ENCODE measurements at regions not wholly inside any gene's neighbourhood (a gene's known extent, or its start where the extent isn't known, plus 50 kb on each side); places are given as distances from the start of the nearest gene placed in this dataset.

- H3K4me1 ChIP-seq (ENCODE audit: control insufficient read depth in 1 of 2, insufficient read depth in 1 of 2, low read depth in 1 of 2, low read length in 1 of 2) = no peaks in the 10 kb centered on the region
- TF ChIP-seq CTCF (IDR thresholded peaks at IDR 0.05) = no peak
- no peak overlapping the region for H3K4me3 ChIP-seq (ENCODE audit: low read depth in 1 of 2, low read length in 1 of 2)
- no peaks in the 10 kb centered on the region for H3K36me3 ChIP-seq
- H3K9me3 ChIP-seq = no peaks in the 10 kb centered on the region
- H3K27ac ChIP-seq = no peak overlapping the region
- H3K27me3 ChIP-seq = no peaks in the 10 kb centered on the region
These were observed 541.9 kb upstream of the SEL1L start for GRCh38 chr14:82075566-82075965.

- TF ChIP-seq CTCF (IDR thresholded peaks at IDR 0.05) = no peak
- Histone ChIP-seq H3K36me3 (no peaks in the 10 kb centered on the region), H3K4me1 (ENCODE audit: control insufficient read depth in 1 of 2, insufficient read depth in 1 of 2, low read depth in 1 of 2, low read length in 1 of 2) (no peaks in the 10 kb centered on the region), H3K9me3 (no peaks in the 10 kb centered on the region), H3K4me3 (ENCODE audit: low read depth in 1 of 2, low read length in 1 of 2) (no peak overlapping the region), H3K27me3 (no peaks in the 10 kb centered on the region), H3K27ac (no peak overlapping the region)
These were observed 545.9 kb upstream of the SEL1L start for GRCh38 chr14:82079553-82079952.

GRCh38 chr14:82080370-82080769 lies 546.7 kb upstream of the SEL1L start:
- H3K27me3 ChIP-seq = no peaks in the 10 kb centered on the region
- no peak overlapping the region for H3K4me3 ChIP-seq (ENCODE audit: low read depth in 1 of 2, low read length in 1 of 2)
- TF ChIP-seq CTCF (IDR thresholded peaks at IDR 0.05) = no peak
- H3K4me1 ChIP-seq (ENCODE audit: control insufficient read depth in 1 of 2, insufficient read depth in 1 of 2, low read depth in 1 of 2, low read length in 1 of 2) = no peaks in the 10 kb centered on the region
- H3K9me3 ChIP-seq = no peaks in the 10 kb centered on the region
- no peak overlapping the region for H3K27ac ChIP-seq
- no peaks in the 10 kb centered on the region for H3K36me3 ChIP-seq

GRCh38 chr14:82084813-82085212 lies 551.2 kb upstream of the SEL1L start:
- Histone ChIP-seq H3K27ac (no peak overlapping the region), H3K4me1 (ENCODE audit: control insufficient read depth in 1 of 2, insufficient read depth in 1 of 2, low read depth in 1 of 2, low read length in 1 of 2) (no peaks in the 10 kb centered on the region), H3K27me3 (no peaks in the 10 kb centered on the region), H3K4me3 (ENCODE audit: low read depth in 1 of 2, low read length in 1 of 2) (no peak overlapping the region), H3K36me3 (no peaks in the 10 kb centered on the region), H3K9me3 (no peaks in the 10 kb centered on the region)
- no peak for TF ChIP-seq CTCF (IDR thresholded peaks at IDR 0.05)

- H3K27ac ChIP-seq = no peak overlapping the region
- no peaks in the 10 kb centered on the region for H3K36me3 ChIP-seq
- no peaks in the 10 kb centered on the region for H3K27me3 ChIP-seq
- H3K4me3 ChIP-seq (ENCODE audit: low read depth in 1 of 2, low read length in 1 of 2) = no peak overlapping the region
- H3K4me1 ChIP-seq (ENCODE audit: control insufficient read depth in 1 of 2, insufficient read depth in 1 of 2, low read depth in 1 of 2, low read length in 1 of 2) = no peaks in the 10 kb centered on the region
- TF ChIP-seq CTCF (IDR thresholded peaks at IDR 0.05) = no peak
- H3K9me3 ChIP-seq = no peaks in the 10 kb centered on the region
These were observed 557.4 kb upstream of the SEL1L start for GRCh38 chr14:82091097-82091496.

- H3K4me1 ChIP-seq (ENCODE audit: control insufficient read depth in 1 of 2, insufficient read depth in 1 of 2, low read depth in 1 of 2, low read length in 1 of 2) = no peaks in the 10 kb centered on the region
- no peaks in the 10 kb centered on the region for H3K27me3 ChIP-seq
- no peak for TF ChIP-seq CTCF (IDR thresholded peaks at IDR 0.05)
- no peaks in the 10 kb centered on the region for H3K36me3 ChIP-seq
- H3K27ac ChIP-seq = no peak overlapping the region
- H3K9me3 ChIP-seq = no peaks in the 10 kb centered on the region
- H3K4me3 ChIP-seq (ENCODE audit: low read depth in 1 of 2, low read length in 1 of 2) = no peak overlapping the region
These were observed 561.2 kb upstream of the SEL1L start for GRCh38 chr14:82094829-82095345.
